ENCODE measurements at regions not wholly inside any gene's neighbourhood (a gene's known extent, or its start where the extent isn't known, plus 50 kb on each side); places are given as distances from the start of the nearest gene placed in this dataset.

- TF ChIP-seq, protein P1, sequence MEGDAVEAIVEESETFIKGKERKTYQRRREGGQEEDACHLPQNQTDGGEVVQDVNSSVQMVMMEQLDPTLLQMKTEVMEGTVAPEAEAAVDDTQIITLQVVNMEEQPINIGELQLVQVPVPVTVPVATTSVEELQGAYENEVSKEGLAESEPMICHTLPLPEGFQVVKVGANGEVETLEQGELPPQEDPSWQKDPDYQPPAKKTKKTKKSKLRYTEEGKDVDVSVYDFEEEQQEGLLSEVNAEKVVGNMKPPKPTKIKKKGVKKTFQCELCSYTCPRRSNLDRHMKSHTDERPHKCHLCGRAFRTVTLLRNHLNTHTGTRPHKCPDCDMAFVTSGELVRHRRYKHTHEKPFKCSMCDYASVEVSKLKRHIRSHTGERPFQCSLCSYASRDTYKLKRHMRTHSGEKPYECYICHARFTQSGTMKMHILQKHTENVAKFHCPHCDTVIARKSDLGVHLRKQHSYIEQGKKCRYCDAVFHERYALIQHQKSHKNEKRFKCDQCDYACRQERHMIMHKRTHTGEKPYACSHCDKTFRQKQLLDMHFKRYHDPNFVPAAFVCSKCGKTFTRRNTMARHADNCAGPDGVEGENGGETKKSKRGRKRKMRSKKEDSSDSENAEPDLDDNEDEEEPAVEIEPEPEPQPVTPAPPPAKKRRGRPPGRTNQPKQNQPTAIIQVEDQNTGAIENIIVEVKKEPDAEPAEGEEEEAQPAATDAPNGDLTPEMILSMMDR (IDR thresholded peaks at IDR 0.05): no peak
- no peak for TF ChIP-seq POLR2A (IDR thresholded peaks at IDR 0.05)
Observed at GRCh38 chr5:51039424-51040329, 343.6 kb upstream of the ISL1 start.

All from uterus (tissue), 2 donors.